ENCODE measurements at regions not wholly inside any gene's neighbourhood (a gene's known extent, or its start where the extent isn't known, plus 50 kb on each side); places are given as distances from the start of the nearest gene placed in this dataset.
"Not testable (repeated sequence)": the region's sequence is repeated elsewhere in the genome, so short reads cannot be mapped to it uniquely, and the experiment has no call there.

DNA sequence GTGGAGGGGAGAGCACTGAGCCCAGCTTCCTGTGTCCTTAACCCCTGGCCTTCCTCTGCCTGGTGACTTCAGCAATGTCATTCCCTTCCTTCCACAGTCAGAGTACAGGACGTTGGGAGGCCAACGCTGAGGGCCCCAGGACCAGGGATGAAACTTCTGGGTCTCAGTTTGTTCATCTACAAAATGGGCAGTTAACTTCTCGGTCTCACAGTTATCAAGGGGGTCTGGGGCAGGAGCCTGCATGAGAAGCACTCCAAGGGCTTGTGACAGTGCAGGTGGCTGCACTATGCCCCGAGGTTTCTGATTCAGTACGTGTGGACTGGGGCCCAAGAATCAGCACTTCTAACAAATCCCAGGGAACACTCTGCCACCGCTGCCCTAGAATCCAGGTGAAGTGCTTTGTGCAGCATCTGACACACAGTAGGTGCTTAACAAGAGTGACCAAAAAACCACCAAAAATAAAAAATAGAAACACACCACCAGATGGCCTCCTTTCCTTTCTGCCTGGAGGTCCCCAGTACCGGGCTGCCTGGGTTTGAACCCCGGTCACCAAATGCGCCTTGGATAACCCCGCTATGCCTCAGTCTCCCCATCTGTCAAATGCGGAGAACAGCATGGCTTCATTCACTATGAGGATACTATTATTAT, 80.4 kb downstream of the RFLNA start:
- Histone ChIP-seq H3K9ac (ENCODE audit: insufficient read length, low read depth) (no peak overlapping the region), H3K4me3 (ENCODE audit: insufficient read length, low read depth) (no peak overlapping the region), H3K27me3 (ENCODE audit: insufficient read depth, insufficient read length) (no peaks in the 10 kb centered on the region), H3K36me3 (ENCODE audit: insufficient read depth, insufficient read length, low read length) (peaks cover 91% of the 10 kb centered on the region), H3K4me1 (ENCODE audit: insufficient read depth, insufficient read length) (peaks cover 12% of the 10 kb centered on the region), H3K9me3 (ENCODE audit: insufficient read depth, low read length) (no peaks in the 10 kb centered on the region)
- TF ChIP-seq ZNF274 (IDR thresholded peaks at IDR 0.05; ENCODE audit: low read depth, low read length) (no peak), SUZ12 (IDR thresholded peaks at IDR 0.05; ENCODE audit: extremely low read depth, insufficient read depth, insufficient read length) (no peak), YY1 (IDR thresholded peaks at IDR 0.05; ENCODE audit: insufficient read depth, insufficient read length) (no peak)
- DNase-seq (ENCODE audit: low read depth, low spot score), result no peak

GRCh38 chr12:124374567-124374966, 79.7 kb downstream of the RFLNA start:
- Histone ChIP-seq H3K36me3 (ENCODE audit: insufficient read depth, insufficient read length, low read length) (peaks cover 91% of the 10 kb centered on the region), H3K9ac (ENCODE audit: insufficient read length, low read depth) (no peak overlapping the region), H3K9me3 (ENCODE audit: insufficient read depth, low read length) (no peaks in the 10 kb centered on the region), H3K4me1 (ENCODE audit: insufficient read depth, insufficient read length) (peaks cover 15% of the 10 kb centered on the region), H3K4me3 (ENCODE audit: insufficient read length, low read depth) (no peak overlapping the region), H3K27me3 (ENCODE audit: insufficient read depth, insufficient read length) (no peaks in the 10 kb centered on the region)
- TF ChIP-seq ZNF274 (IDR thresholded peaks at IDR 0.05; ENCODE audit: low read depth, low read length) (no peak), YY1 (IDR thresholded peaks at IDR 0.05; ENCODE audit: insufficient read depth, insufficient read length) (no peak), SUZ12 (IDR thresholded peaks at IDR 0.05; ENCODE audit: extremely low read depth, insufficient read depth, insufficient read length) (no peak)
- DNase-seq (ENCODE audit: low read depth, low spot score), result no peak

GRCh38 chr12:124374147-124374546, 79.3 kb downstream of the RFLNA start:
- Histone ChIP-seq H3K9me3 (ENCODE audit: insufficient read depth, low read length) (no peaks in the 10 kb centered on the region), H3K4me1 (ENCODE audit: insufficient read depth, insufficient read length) (peaks cover 18% of the 10 kb centered on the region), H3K9ac (ENCODE audit: insufficient read length, low read depth) (no peak overlapping the region), H3K36me3 (ENCODE audit: insufficient read depth, insufficient read length, low read length) (peaks cover 91% of the 10 kb centered on the region), H3K27me3 (ENCODE audit: insufficient read depth, insufficient read length) (no peaks in the 10 kb centered on the region), H3K4me3 (ENCODE audit: insufficient read length, low read depth) (no peak overlapping the region)
- no peak for TF ChIP-seq YY1 (IDR thresholded peaks at IDR 0.05; ENCODE audit: insufficient read depth, insufficient read length)
- TF ChIP-seq SUZ12 (IDR thresholded peaks at IDR 0.05; ENCODE audit: extremely low read depth, insufficient read depth, insufficient read length), result no peak
- TF ChIP-seq ZNF274 (IDR thresholded peaks at IDR 0.05; ENCODE audit: low read depth, low read length), result no peak
- DNase-seq (ENCODE audit: low read depth, low spot score), result no peak

- not testable (repeated sequence) for H3K9ac ChIP-seq (ENCODE audit: insufficient read length, low read depth); DNase-seq (ENCODE audit: low read depth, low spot score); H3K27me3 ChIP-seq (ENCODE audit: insufficient read depth, insufficient read length); H3K9me3 ChIP-seq (ENCODE audit: insufficient read depth, low read length); H3K4me3 ChIP-seq (ENCODE audit: insufficient read length, low read depth)
- peaks cover 17% of the 10 kb centered on the region for H3K4me1 ChIP-seq (ENCODE audit: insufficient read depth, insufficient read length)
- peaks cover 91% of the 10 kb centered on the region for H3K36me3 ChIP-seq (ENCODE audit: insufficient read depth, insufficient read length, low read length)
Observed at GRCh38 chr12:124373701-124374100, 78.8 kb downstream of the RFLNA start.

- Histone ChIP-seq H3K9ac (ENCODE audit: insufficient read length, low read depth) (no peak overlapping the region), H3K4me1 (ENCODE audit: insufficient read depth, insufficient read length) (peaks cover 20% of the 10 kb centered on the region), H3K9me3 (ENCODE audit: insufficient read depth, low read length) (no peaks in the 10 kb centered on the region), H3K4me3 (ENCODE audit: insufficient read length, low read depth) (no peak overlapping the region), H3K36me3 (ENCODE audit: insufficient read depth, insufficient read length, low read length) (peaks cover 91% of the 10 kb centered on the region), H3K27me3 (ENCODE audit: insufficient read depth, insufficient read length) (no peaks in the 10 kb centered on the region)
- DNase-seq (ENCODE audit: low read depth, low spot score), result no peak
- no peak for TF ChIP-seq SUZ12 (IDR thresholded peaks at IDR 0.05; ENCODE audit: extremely low read depth, insufficient read depth, insufficient read length)
- no peak for TF ChIP-seq ZNF274 (IDR thresholded peaks at IDR 0.05; ENCODE audit: low read depth, low read length)
- no peak for TF ChIP-seq YY1 (IDR thresholded peaks at IDR 0.05; ENCODE audit: insufficient read depth, insufficient read length)
Observed at GRCh38 chr12:124372831-124373230, 77.9 kb downstream of the RFLNA start.

DNA sequence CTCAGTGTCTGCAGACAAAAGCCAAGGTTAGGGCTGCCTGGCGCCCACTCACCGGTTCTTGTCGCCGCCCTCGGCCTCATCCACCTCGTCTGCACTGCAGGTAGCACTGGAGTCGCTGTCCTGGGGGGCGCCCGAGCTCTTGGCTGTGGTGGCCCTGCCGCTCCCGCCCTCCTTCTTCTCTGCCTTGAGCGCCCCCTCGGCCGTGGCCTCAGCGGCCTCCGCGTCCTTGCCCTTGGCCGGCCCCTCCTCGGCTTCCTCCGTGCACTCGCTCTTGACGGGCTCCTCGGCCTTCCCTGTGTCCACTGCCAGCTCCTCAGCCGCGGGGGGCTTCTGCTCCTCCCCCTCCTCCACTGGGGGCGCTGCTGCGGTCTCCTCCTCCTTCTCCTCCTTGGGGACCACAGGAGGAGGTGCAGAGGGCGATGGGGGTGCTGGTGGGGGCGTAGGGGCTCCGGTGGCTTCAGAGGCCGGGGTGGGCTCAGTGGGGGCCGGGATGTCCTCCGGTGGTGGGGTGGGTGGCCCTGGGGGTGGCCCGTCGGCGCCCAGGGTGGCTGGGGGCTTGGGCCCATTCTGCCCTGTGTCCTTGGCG, 77.2 kb downstream of the RFLNA start:
- no peaks in the 10 kb centered on the region for H3K27me3 ChIP-seq (ENCODE audit: insufficient read depth, insufficient read length)
- no peak overlapping the region for H3K4me3 ChIP-seq (ENCODE audit: insufficient read length, low read depth)
- TF ChIP-seq SUZ12 (IDR thresholded peaks at IDR 0.05; ENCODE audit: extremely low read depth, insufficient read depth, insufficient read length), result no peak
- TF ChIP-seq ZNF274 (IDR thresholded peaks at IDR 0.05; ENCODE audit: low read depth, low read length), result no peak
- TF ChIP-seq YY1 (IDR thresholded peaks at IDR 0.05; ENCODE audit: insufficient read depth, insufficient read length), result no peak
- peaks cover 91% of the 10 kb centered on the region for H3K36me3 ChIP-seq (ENCODE audit: insufficient read depth, insufficient read length, low read length)
- DNase-seq (ENCODE audit: low read depth, low spot score), result no peak
- no peak overlapping the region for H3K9ac ChIP-seq (ENCODE audit: insufficient read length, low read depth)
- H3K9me3 ChIP-seq (ENCODE audit: insufficient read depth, low read length), result no peaks in the 10 kb centered on the region
- H3K4me1 ChIP-seq (ENCODE audit: insufficient read depth, insufficient read length), result peaks cover 20% of the 10 kb centered on the region

DNA sequence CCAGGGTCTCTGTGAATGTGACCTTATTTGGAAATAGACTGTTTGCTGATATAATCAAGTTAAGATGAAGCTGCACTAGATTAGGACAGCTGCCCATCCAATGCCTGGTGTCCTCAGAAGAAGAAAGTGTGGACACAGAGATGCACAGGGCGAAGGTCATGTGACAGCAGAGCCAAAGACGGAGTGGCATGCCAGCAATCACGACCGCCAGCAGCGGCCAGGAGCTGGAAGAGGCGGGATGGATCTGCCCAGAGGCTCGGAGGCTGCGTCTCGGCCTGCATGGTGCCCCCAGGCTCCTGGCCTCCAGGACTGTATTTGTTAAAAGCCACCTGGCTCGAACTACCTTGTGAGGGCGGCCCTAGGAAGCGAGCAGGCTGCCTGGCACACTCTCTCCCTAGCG, 76.5 kb downstream of the RFLNA start:
- H3K27me3 ChIP-seq (ENCODE audit: insufficient read depth, insufficient read length), result no peaks in the 10 kb centered on the region
- TF ChIP-seq ZNF274 (IDR thresholded peaks at IDR 0.05; ENCODE audit: low read depth, low read length) (no peak), YY1 (IDR thresholded peaks at IDR 0.05; ENCODE audit: insufficient read depth, insufficient read length) (no peak), SUZ12 (IDR thresholded peaks at IDR 0.05; ENCODE audit: extremely low read depth, insufficient read depth, insufficient read length) (no peak)
- H3K4me3 ChIP-seq (ENCODE audit: insufficient read length, low read depth), result no peak overlapping the region
- DNase-seq (ENCODE audit: low read depth, low spot score), result no peak
- H3K4me1 ChIP-seq (ENCODE audit: insufficient read depth, insufficient read length), result peaks cover 20% of the 10 kb centered on the region
- H3K36me3 ChIP-seq (ENCODE audit: insufficient read depth, insufficient read length, low read length), result peaks cover 91% of the 10 kb centered on the region
- H3K9me3 ChIP-seq (ENCODE audit: insufficient read depth, low read length), result no peaks in the 10 kb centered on the region
- H3K9ac ChIP-seq (ENCODE audit: insufficient read length, low read depth), result peak overlapping the region; percentile 32
